Memory B cell (primary cell): ENCODE measurements at regions not wholly inside any gene's neighbourhood (a gene's known extent, or its start where the extent isn't known, plus 50 kb on each side); places are given as distances from the start of the nearest gene placed in this dataset.

ENCODE experiments used
- ATAC-seq: fragments of 150-1000 bp; cut with Tn5 transposase; 2 replicates; pipeline ENCODE4 v1.10.0; 2021; ENCODE audit warnings: low read depth, mild to moderate bottlenecking, moderate library complexity
- DNase-seq, 2 donors: peaks; one replicate each; pipeline ENCODE4 v3.0.0; 2022; ENCODE audit warnings: low spot score in 2 of 2
- H3K27ac Mint-ChIP-seq: one replicate; pipeline ENCODE4 v1.8.0; 2022; ENCODE audit warnings: mild to moderate bottlenecking, moderate library complexity, mixed read lengths
- H3K27me3 Mint-ChIP-seq: one replicate; pipeline ENCODE4 v1.8.0; 2022; ENCODE audit warnings: mixed read lengths
- H3K36me3 Mint-ChIP-seq: one replicate; pipeline ENCODE4 v1.8.0; 2022; ENCODE audit warnings: mild to moderate bottlenecking, mixed read lengths
- H3K4me1 Mint-ChIP-seq: one replicate; pipeline ENCODE4 v1.8.0; 2022; ENCODE audit warnings: mixed read lengths
- H3K4me3 Mint-ChIP-seq: one replicate; pipeline ENCODE4 v1.8.0; 2022; ENCODE audit warnings: mild to moderate bottlenecking, moderate library complexity, mixed read lengths
- H3K9me3 Mint-ChIP-seq: one replicate; pipeline ENCODE4 v1.8.0; 2022; ENCODE audit warnings: mixed read lengths

- Mint-ChIP-seq H3K27me3 (no peaks in the 10 kb centered on the region), H3K4me1 (no peaks in the 10 kb centered on the region), H3K9me3 (no peaks in the 10 kb centered on the region), H3K4me3 (no peak overlapping the region), H3K27ac (no peak overlapping the region), H3K36me3 (no peaks in the 10 kb centered on the region)
- no peak for DNase-seq
- no peak for ATAC-seq
These were observed 226.7 kb upstream of the LRFN5 start for GRCh38 chr14:41380017-41380416.

GRCh38 chr14:41378526-41378925 is 228.2 kb upstream of the LRFN5 start:
- H3K9me3 Mint-ChIP-seq, result peaks cover 2% of the 10 kb centered on the region
- no peak for ATAC-seq
- no peaks in the 10 kb centered on the region for H3K27me3 Mint-ChIP-seq

GRCh38 chr14:41377932-41378331 is 228.7 kb upstream of the LRFN5 start:
- no peak for ATAC-seq
- no peaks in the 10 kb centered on the region for H3K36me3 Mint-ChIP-seq
- peaks cover 2% of the 10 kb centered on the region for H3K9me3 Mint-ChIP-seq
- H3K27me3 Mint-ChIP-seq, result no peaks in the 10 kb centered on the region
- no peak overlapping the region for H3K4me3 Mint-ChIP-seq
- no peak for DNase-seq
- no peak overlapping the region for H3K27ac Mint-ChIP-seq
- H3K4me1 Mint-ChIP-seq, result no peaks in the 10 kb centered on the region

More at GRCh38 chr14:41378526-41378925, 228.2 kb upstream of the LRFN5 start:
- DNase-seq, result no peak
- H3K36me3 Mint-ChIP-seq, result no peaks in the 10 kb centered on the region
- H3K4me1 Mint-ChIP-seq, result no peaks in the 10 kb centered on the region
- no peak overlapping the region for H3K4me3 Mint-ChIP-seq
- H3K27ac Mint-ChIP-seq, result no peak overlapping the region

- H3K27me3 Mint-ChIP-seq, result no peaks in the 10 kb centered on the region
- DNase-seq (no peak), ATAC-seq (no peak)
- H3K36me3 Mint-ChIP-seq, result no peaks in the 10 kb centered on the region
- H3K27ac Mint-ChIP-seq, result no peak overlapping the region
- peaks cover 4% of the 10 kb centered on the region for H3K9me3 Mint-ChIP-seq
- H3K4me1 Mint-ChIP-seq, result no peaks in the 10 kb centered on the region
- no peak overlapping the region for H3K4me3 Mint-ChIP-seq
These were observed 232.6 kb upstream of the LRFN5 start for GRCh38 chr14:41374092-41374491.

- H3K9me3 Mint-ChIP-seq, result peaks cover 9% of the 10 kb centered on the region
- H3K27ac Mint-ChIP-seq, result no peak overlapping the region
- H3K4me1 Mint-ChIP-seq, result no peaks in the 10 kb centered on the region
- ATAC-seq (no peak), DNase-seq (no peak)
- no peak overlapping the region for H3K4me3 Mint-ChIP-seq
- H3K36me3 Mint-ChIP-seq, result no peaks in the 10 kb centered on the region
- H3K27me3 Mint-ChIP-seq, result no peaks in the 10 kb centered on the region
These were observed 244.5 kb upstream of the LRFN5 start for GRCh38 chr14:41362139-41362538.

- DNase-seq (no peak), ATAC-seq (no peak)
- H3K27ac Mint-ChIP-seq, result no peak overlapping the region
- no peaks in the 10 kb centered on the region for H3K27me3 Mint-ChIP-seq
- H3K4me1 Mint-ChIP-seq, result no peaks in the 10 kb centered on the region
- H3K36me3 Mint-ChIP-seq, result no peaks in the 10 kb centered on the region
- H3K9me3 Mint-ChIP-seq, result peaks cover 7% of the 10 kb centered on the region
- no peak overlapping the region for H3K4me3 Mint-ChIP-seq
These were observed 246.6 kb upstream of the LRFN5 start for GRCh38 chr14:41360126-41360525.

GRCh38 chr14:41355866-41356265 is 250.8 kb upstream of the LRFN5 start:
- no peak for DNase-seq
- peaks cover 7% of the 10 kb centered on the region for H3K9me3 Mint-ChIP-seq
- no peaks in the 10 kb centered on the region for H3K27me3 Mint-ChIP-seq
- no peaks in the 10 kb centered on the region for H3K4me1 Mint-ChIP-seq
- H3K4me3 Mint-ChIP-seq, result no peak overlapping the region
- H3K36me3 Mint-ChIP-seq, result no peaks in the 10 kb centered on the region
- no peak overlapping the region for H3K27ac Mint-ChIP-seq
- ATAC-seq, result no peak

- no peaks in the 10 kb centered on the region for H3K27me3 Mint-ChIP-seq
- ATAC-seq, result no peak
These were observed 256.2 kb upstream of the LRFN5 start for GRCh38 chr14:41350476-41350875.

GRCh38 chr14:41349289-41349910 is 257.3 kb upstream of the LRFN5 start:
- Mint-ChIP-seq H3K36me3 (no peaks in the 10 kb centered on the region), H3K4me3 (no peak overlapping the region), H3K27me3 (no peaks in the 10 kb centered on the region), H3K4me1 (no peaks in the 10 kb centered on the region), H3K9me3 (peaks cover 3% of the 10 kb centered on the region), H3K27ac (no peak overlapping the region)
- no peak for DNase-seq
- no peak for ATAC-seq

More at GRCh38 chr14:41350476-41350875, 256.2 kb upstream of the LRFN5 start:
- peaks cover 3% of the 10 kb centered on the region for H3K9me3 Mint-ChIP-seq
- H3K36me3 Mint-ChIP-seq, result no peaks in the 10 kb centered on the region
- no peak overlapping the region for H3K4me3 Mint-ChIP-seq
- no peak overlapping the region for H3K27ac Mint-ChIP-seq
- no peak for DNase-seq
- no peaks in the 10 kb centered on the region for H3K4me1 Mint-ChIP-seq

- Mint-ChIP-seq H3K4me3 (no peak overlapping the region), H3K27me3 (no peaks in the 10 kb centered on the region), H3K9me3 (no peaks in the 10 kb centered on the region), H3K36me3 (no peaks in the 10 kb centered on the region), H3K4me1 (no peaks in the 10 kb centered on the region), H3K27ac (no peak overlapping the region)
- DNase-seq (no peak), ATAC-seq (no peak)
These were observed 262.8 kb upstream of the LRFN5 start for GRCh38 chr14:41343857-41344256.

GRCh38 chr14:41313196-41313595 is 293.5 kb upstream of the LRFN5 start:
- Mint-ChIP-seq H3K4me3 (no peak overlapping the region), H3K27ac (no peak overlapping the region), H3K9me3 (peaks cover 3% of the 10 kb centered on the region), H3K4me1 (no peaks in the 10 kb centered on the region), H3K36me3 (no peaks in the 10 kb centered on the region), H3K27me3 (no peaks in the 10 kb centered on the region)
- no peak for DNase-seq
- ATAC-seq, result no peak

GRCh38 chr14:41303506-41303905 is 303.2 kb upstream of the LRFN5 start:
- no peak overlapping the region for H3K27ac Mint-ChIP-seq
- no peaks in the 10 kb centered on the region for H3K36me3 Mint-ChIP-seq
- no peaks in the 10 kb centered on the region for H3K4me1 Mint-ChIP-seq
- no peaks in the 10 kb centered on the region for H3K9me3 Mint-ChIP-seq
- no peak overlapping the region for H3K4me3 Mint-ChIP-seq
- no peaks in the 10 kb centered on the region for H3K27me3 Mint-ChIP-seq
- DNase-seq, result no peak
- no peak for ATAC-seq

GRCh38 chr14:41302776-41303175 is 303.9 kb upstream of the LRFN5 start:
- Mint-ChIP-seq H3K4me3 (no peak overlapping the region), H3K27me3 (no peaks in the 10 kb centered on the region), H3K9me3 (no peaks in the 10 kb centered on the region)

GRCh38 chr14:41299924-41300323 is 306.8 kb upstream of the LRFN5 start:
- H3K4me3 Mint-ChIP-seq, result no peak overlapping the region
- ATAC-seq, result no peak
- H3K9me3 Mint-ChIP-seq, result no peaks in the 10 kb centered on the region
- no peaks in the 10 kb centered on the region for H3K4me1 Mint-ChIP-seq
- no peak for DNase-seq
- H3K27ac Mint-ChIP-seq, result no peak overlapping the region
- no peaks in the 10 kb centered on the region for H3K36me3 Mint-ChIP-seq
- no peaks in the 10 kb centered on the region for H3K27me3 Mint-ChIP-seq

More at GRCh38 chr14:41302776-41303175, 303.9 kb upstream of the LRFN5 start:
- no peak overlapping the region for H3K27ac Mint-ChIP-seq
- no peak for ATAC-seq
- no peaks in the 10 kb centered on the region for H3K4me1 Mint-ChIP-seq
- no peak for DNase-seq
- no peaks in the 10 kb centered on the region for H3K36me3 Mint-ChIP-seq

GRCh38 chr14:41298328-41298690 is 308.4 kb upstream of the LRFN5 start:
- H3K9me3 Mint-ChIP-seq, result peaks cover 2% of the 10 kb centered on the region
- ATAC-seq (no peak), DNase-seq (no peak)
- H3K4me3 Mint-ChIP-seq, result no peak overlapping the region
- H3K36me3 Mint-ChIP-seq, result no peaks in the 10 kb centered on the region
- no peaks in the 10 kb centered on the region for H3K4me1 Mint-ChIP-seq
- no peaks in the 10 kb centered on the region for H3K27me3 Mint-ChIP-seq
- no peak overlapping the region for H3K27ac Mint-ChIP-seq
